ENCODE measurements at regions not wholly inside any gene's neighbourhood (a gene's known extent, or its start where the extent isn't known, plus 50 kb on each side); places are given as distances from the start of the nearest gene placed in this dataset.
"Not testable (repeated sequence)": the region's sequence is repeated elsewhere in the genome, so short reads cannot be mapped to it uniquely, and the experiment has no call there.

- CTCF ChIA-PET, result no interaction called here
- POLR2A ChIA-PET, result no interaction called here
- no peak for DNase-seq (ENCODE audit: extremely low spot score)
- no peak for TF ChIP-seq CTCF (IDR thresholded peaks at IDR 0.05; ENCODE audit: control extremely low read depth, extremely low read depth, low read depth, missing control alignments)
Measured at GRCh38 chr1:218931324-218931723, 242.4 kb upstream of the LYPLAL1 start.

GRCh38 chr1:218933513-218933912 lies 240.2 kb upstream of the LYPLAL1 start:
- TF ChIP-seq CTCF (IDR thresholded peaks at IDR 0.05; ENCODE audit: control extremely low read depth, extremely low read depth, low read depth, missing control alignments), result no peak
- no peak for DNase-seq (ENCODE audit: extremely low spot score)
- ChIA-PET POLR2A (no interaction called here), CTCF (no interaction called here)

GRCh38 chr1:218935408-218935807 lies 238.3 kb upstream of the LYPLAL1 start:
- POLR2A ChIA-PET; DNase-seq (ENCODE audit: extremely low spot score): not testable (repeated sequence)
- CTCF ChIA-PET, result interaction anchor here (1.2 to 1.3 kb wide), 3 partner anchors 10 to 207 kb away, joined by 3 read pairs; no protein-coding TSS in a partner anchor

GRCh38 chr1:218938259-218938658 lies 235.4 kb upstream of the LYPLAL1 start:
- ChIA-PET POLR2A (no interaction called here), CTCF (no interaction called here)
- no peak for TF ChIP-seq CTCF (IDR thresholded peaks at IDR 0.05; ENCODE audit: control extremely low read depth, extremely low read depth, low read depth, missing control alignments)
- DNase-seq (ENCODE audit: extremely low spot score), result no peak

- CTCF ChIA-PET, result no interaction called here
- no peak for TF ChIP-seq CTCF (IDR thresholded peaks at IDR 0.05; ENCODE audit: control extremely low read depth, extremely low read depth, low read depth, missing control alignments)
- DNase-seq (ENCODE audit: extremely low spot score), result no peak
- POLR2A ChIA-PET, result no interaction called here
Measured at GRCh38 chr1:218939095-218939494, 234.6 kb upstream of the LYPLAL1 start.

GRCh38 chr1:218942431-218942830 lies 231.2 kb upstream of the LYPLAL1 start:
- TF ChIP-seq CTCF (IDR thresholded peaks at IDR 0.05; ENCODE audit: control extremely low read depth, extremely low read depth, low read depth, missing control alignments), result no peak
- ChIA-PET CTCF (interaction anchor here (0.7 to 1.4 kb wide), 4 partner anchors 15 to 29 kb away, joined by 3 to 4 read pairs (median 3); no protein-coding TSS in a partner anchor), POLR2A (no interaction called here)
- DNase-seq (ENCODE audit: extremely low spot score), result no peak

- ChIA-PET CTCF (interaction anchor here (0.8 to 1.2 kb wide), 2 partner anchors 19 to 26 kb away, joined by 3 to 4 read pairs; no protein-coding TSS in a partner anchor), POLR2A (no interaction called here)
- DNase-seq (ENCODE audit: extremely low spot score), result no peak
- no peak for TF ChIP-seq CTCF (IDR thresholded peaks at IDR 0.05; ENCODE audit: control extremely low read depth, extremely low read depth, low read depth, missing control alignments)
Measured at GRCh38 chr1:218943371-218943770, 230.3 kb upstream of the LYPLAL1 start.

Data from GM10248 (cell line).